ENCODE measurements at regions not wholly inside any gene's neighbourhood (a gene's known extent, or its start where the extent isn't known, plus 50 kb on each side); places are given as distances from the start of the nearest gene placed in this dataset.

- TF ChIP-seq CTCF (IDR thresholded peaks at IDR 0.05; ENCODE audit: low read depth, low read length) (no peak), EZH2phosphoT487 (IDR thresholded peaks at IDR 0.05; ENCODE audit: low read depth) (no peak)
Measured at GRCh38 chr2:15058721-15059157, 426.2 kb downstream of the LRATD1 start.
